Testis (tissue), 2 donors: ENCODE measurements at regions not wholly inside any gene's neighbourhood (a gene's known extent, or its start where the extent isn't known, plus 50 kb on each side); places are given as distances from the start of the nearest gene placed in this dataset.

ENCODE experiments used
- CTCF ChIP-seq, 3 experiments: fragments of 450-650 bp in 2 of 3; fragments of 200-600 bp in 1 of 3; sonication (generic) in 1 of 3; IDR thresholded peaks; one replicate each; pipeline ENCODE4 v1.5.1; 2016 to 2019; ENCODE audit warnings: antibody characterized with exemption in 3 of 3, mild to moderate bottlenecking in 2 of 3, moderate library complexity in 1 of 3
- POLR2A ChIP-seq: fragments of 450-650 bp; IDR thresholded peaks from one replicate; pipeline ENCODE4 v1.6.1; 2017; ENCODE audit warnings: antibody characterized with exemption, mild to moderate bottlenecking, moderate library complexity

- no peak for TF ChIP-seq CTCF (IDR thresholded peaks at IDR 0.05)
- TF ChIP-seq POLR2A: no peak
These were observed 96.7 kb upstream of the IKZF1 start for GRCh38 chr7:50207686-50208255.
